ENCODE measurements at regions not wholly inside any gene's neighbourhood (a gene's known extent, or its start where the extent isn't known, plus 50 kb on each side); places are given as distances from the start of the nearest gene placed in this dataset.

GRCh38 chr1:175864183-175864582, 120.8 kb upstream of the TNR start:
- no peak for TF ChIP-seq MAX (IDR thresholded peaks at IDR 0.05)
- no peak for TF ChIP-seq TEAD4 (IDR thresholded peaks at IDR 0.05)
- no peak for TF ChIP-seq EP300 (IDR thresholded peaks at IDR 0.05; ENCODE audit: borderline replicate concordance)
- no peak for TF ChIP-seq CREB1 (IDR thresholded peaks at IDR 0.05; ENCODE audit: low read depth)
- no peak for TF ChIP-seq ZBTB7A (IDR thresholded peaks at IDR 0.05; ENCODE audit: low read depth)
- no peak for TF ChIP-seq REST (IDR thresholded peaks at IDR 0.05; ENCODE audit: low read depth)
- TF ChIP-seq TCF12 (IDR thresholded peaks at IDR 0.05; ENCODE audit: low read depth): no peak
- TF ChIP-seq EGR1 (IDR thresholded peaks at IDR 0.05): no peak
- no peak for TF ChIP-seq RAD21 (IDR thresholded peaks at IDR 0.05; ENCODE audit: low read depth)
- TF ChIP-seq NFIC (IDR thresholded peaks at IDR 0.05): no peak

GRCh38 chr1:175863299-175864050, 120.1 kb upstream of the TNR start:
- TF ChIP-seq TEAD4 (IDR thresholded peaks at IDR 0.05) (no peak), FOXM1 (IDR thresholded peaks at IDR 0.05; ENCODE audit: borderline replicate concordance, low read depth) (no peak), YY1 (IDR thresholded peaks at IDR 0.05; ENCODE audit: low read depth) (no peak), ZBTB7A (IDR thresholded peaks at IDR 0.05; ENCODE audit: low read depth) (no peak), REST (IDR thresholded peaks at IDR 0.05; ENCODE audit: low read depth) (no peak), CEBPB (IDR thresholded peaks at IDR 0.05) (no peak), NFIC (IDR thresholded peaks at IDR 0.05) (no peak), USF1 (IDR thresholded peaks at IDR 0.05) (no peak), TCF12 (IDR thresholded peaks at IDR 0.05; ENCODE audit: low read depth) (no peak), TAF1 (IDR thresholded peaks at IDR 0.05; ENCODE audit: low read depth) (no peak), RAD21 (IDR thresholded peaks at IDR 0.05; ENCODE audit: low read depth) (no peak), CREB1 (IDR thresholded peaks at IDR 0.05; ENCODE audit: low read depth) (no peak), MAX (IDR thresholded peaks at IDR 0.05) (no peak), EGR1 (IDR thresholded peaks at IDR 0.05) (no peak), EP300 (IDR thresholded peaks at IDR 0.05; ENCODE audit: borderline replicate concordance) (no peak)

- TF ChIP-seq REST (IDR thresholded peaks at IDR 0.05; ENCODE audit: low read depth) (no peak), TCF12 (IDR thresholded peaks at IDR 0.05; ENCODE audit: low read depth) (no peak), TAF1 (IDR thresholded peaks at IDR 0.05; ENCODE audit: low read depth) (no peak), TEAD4 (IDR thresholded peaks at IDR 0.05) (no peak), EGR1 (IDR thresholded peaks at IDR 0.05) (no peak), NFIC (IDR thresholded peaks at IDR 0.05) (no peak), USF1 (IDR thresholded peaks at IDR 0.05) (no peak), CEBPB (IDR thresholded peaks at IDR 0.05) (no peak), CREB1 (IDR thresholded peaks at IDR 0.05; ENCODE audit: low read depth) (no peak), ZBTB7A (IDR thresholded peaks at IDR 0.05; ENCODE audit: low read depth) (no peak), EP300 (IDR thresholded peaks at IDR 0.05; ENCODE audit: borderline replicate concordance) (no peak), YY1 (IDR thresholded peaks at IDR 0.05; ENCODE audit: low read depth) (no peak), MAX (IDR thresholded peaks at IDR 0.05) (no peak), FOXM1 (IDR thresholded peaks at IDR 0.05; ENCODE audit: borderline replicate concordance, low read depth) (no peak), RAD21 (IDR thresholded peaks at IDR 0.05; ENCODE audit: low read depth) (no peak)
Observed at GRCh38 chr1:175862408-175862807, 119.0 kb upstream of the TNR start.

Measured in Ishikawa (cell line).